BE2C (cell line): ENCODE measurements at regions not wholly inside any gene's neighbourhood (a gene's known extent, or its start where the extent isn't known, plus 50 kb on each side); places are given as distances from the start of the nearest gene placed in this dataset.

ENCODE experiments used
- DNase-seq: peaks from one replicate; pipeline ENCODE4 v3.0.0-alpha.2; 2020
- H3K27me3 ChIP-seq: fragments of 250-450 bp; sonication (Bioruptor Pico); 2 replicates; pipeline ENCODE4 v1.5.1; 2020; ENCODE audit warnings: mild to moderate bottlenecking
- H3K36me3 ChIP-seq: fragments of 250-450 bp; sonication (Bioruptor Pico); 2 replicates; pipeline ENCODE4 v1.5.1; 2020; ENCODE audit warnings: mild to moderate bottlenecking
- H3K4me1 ChIP-seq: fragments of 250-450 bp; sonication (Bioruptor Pico); 2 replicates; pipeline ENCODE4 v1.5.1; 2020
- H3K4me3 ChIP-seq: 2 replicates; pipeline ENCODE4 v1.5.1; 2011; ENCODE audit warnings: low read depth, low read length
- H3K9me3 ChIP-seq: fragments of 250-450 bp; sonication (Bioruptor Pico); 2 replicates; pipeline ENCODE4 v1.5.1; 2020
- CTCF ChIP-seq: IDR thresholded peaks from 2 replicates; pipeline ENCODE4 v1.5.1; 2012; ENCODE audit warnings: mild to moderate bottlenecking, low read depth, low read length

- H3K27me3 ChIP-seq, result no peaks in the 10 kb centered on the region
- H3K4me1 ChIP-seq, result peaks cover 12% of the 10 kb centered on the region
- DNase-seq, result no peak
- no peaks in the 10 kb centered on the region for H3K36me3 ChIP-seq
- no peaks in the 10 kb centered on the region for H3K9me3 ChIP-seq
- H3K4me3 ChIP-seq, result no peak overlapping the region
- no peak for TF ChIP-seq CTCF
Observed at GRCh38 chr12:115571446-115571845, 706.0 kb downstream of the MED13L start.

GRCh38 chr12:115571027-115571426 is 706.5 kb downstream of the MED13L start:
- Histone ChIP-seq H3K27me3 (no peaks in the 10 kb centered on the region), H3K4me1 (peaks cover 12% of the 10 kb centered on the region), H3K36me3 (no peaks in the 10 kb centered on the region), H3K4me3 (no peak overlapping the region; the same call in 1 of the 2 replicates), H3K9me3 (no peaks in the 10 kb centered on the region; the same call in 1 of the 2 replicates)
- no peak for DNase-seq
- TF ChIP-seq CTCF, result no peak

GRCh38 chr12:115570069-115570777 is 707.3 kb downstream of the MED13L start:
- peak; percentile 87 for DNase-seq
- TF ChIP-seq CTCF, result no peak

GRCh38 chr12:115569345-115570068 is 708.0 kb downstream of the MED13L start:
- no peaks in the 10 kb centered on the region; the same call in 1 of the 2 replicates for H3K9me3 ChIP-seq
- no peaks in the 10 kb centered on the region for H3K27me3 ChIP-seq
- peak; percentile 76 for DNase-seq
- peak; percentile 67 for TF ChIP-seq CTCF
- peak overlapping the region; percentile 65 for H3K4me3 ChIP-seq
- H3K36me3 ChIP-seq, result no peaks in the 10 kb centered on the region
- peaks cover 9% of the 10 kb centered on the region for H3K4me1 ChIP-seq

More at GRCh38 chr12:115570069-115570777, 707.3 kb downstream of the MED13L start:
- H3K9me3 ChIP-seq, result no peaks in the 10 kb centered on the region; the same call in 1 of the 2 replicates
- H3K4me1 ChIP-seq, result peaks cover 12% of the 10 kb centered on the region
- H3K27me3 ChIP-seq, result no peaks in the 10 kb centered on the region
- H3K36me3 ChIP-seq, result no peaks in the 10 kb centered on the region
- H3K4me3 ChIP-seq, result peak overlapping the region; percentile 65

GRCh38 chr12:115558281-115558680 is 719.2 kb downstream of the MED13L start:
- Histone ChIP-seq H3K27me3 (no peaks in the 10 kb centered on the region), H3K9me3 (no peaks in the 10 kb centered on the region; the same call in 1 of the 2 replicates), H3K4me1 (peaks cover 9% of the 10 kb centered on the region; the same call in 1 of the 2 replicates), H3K36me3 (no peaks in the 10 kb centered on the region), H3K4me3 (no peak overlapping the region)
- DNase-seq, result no peak
- no peak for TF ChIP-seq CTCF

- no peaks in the 10 kb centered on the region for H3K27me3 ChIP-seq
- no peak overlapping the region for H3K4me3 ChIP-seq
- no peak for DNase-seq
- H3K36me3 ChIP-seq, result no peaks in the 10 kb centered on the region
- peaks cover 5% of the 10 kb centered on the region; the same call in 1 of the 2 replicates for H3K4me1 ChIP-seq
- TF ChIP-seq CTCF, result no peak
- no peaks in the 10 kb centered on the region; the same call in 1 of the 2 replicates for H3K9me3 ChIP-seq
Observed at GRCh38 chr12:115553622-115554021, 723.9 kb downstream of the MED13L start.
